SK-N-SH (cell line): ENCODE measurements at regions not wholly inside any gene's neighbourhood (a gene's known extent, or its start where the extent isn't known, plus 50 kb on each side); places are given as distances from the start of the nearest gene placed in this dataset.

Source experiments
- FOXJ3 ChIP-seq: sonication (generic); formaldehyde crosslinking; IDR thresholded peaks from 2 replicates; pipeline ENCODE4 v1.5.1; 2020; ENCODE audit warnings: mild to moderate bottlenecking, missing genetic modification reagents
- MEF2A ChIP-seq: IDR thresholded peaks from 2 replicates; pipeline ENCODE4 v1.4.0; 2012; ENCODE audit warnings: low read depth, borderline replicate concordance
- MXI1 ChIP-seq: IDR thresholded peaks from 2 replicates; pipeline ENCODE4 v1.6.1; 2012; ENCODE audit warnings: mild to moderate bottlenecking, low read depth, low read length, improper control_type of control experiment
- NFIC ChIP-seq: IDR thresholded peaks from 2 replicates; pipeline ENCODE4 v1.4.0; 2012; ENCODE audit warnings: borderline replicate concordance
- NRF1 ChIP-seq: IDR thresholded peaks from 2 replicates; pipeline ENCODE4 v1.6.1; 2012; ENCODE audit warnings: low read depth, mild to moderate bottlenecking, low read length
- SIN3A ChIP-seq: IDR thresholded peaks from 2 replicates; pipeline ENCODE4 v1.6.1; 2012; ENCODE audit warnings: low read depth, mild to moderate bottlenecking, low read length, moderate library complexity, borderline replicate concordance
- YY1 ChIP-seq: IDR thresholded peaks from 2 replicates; pipeline ENCODE4 v1.4.0; 2012; ENCODE audit warnings: low read depth, mild to moderate bottlenecking
- TF ChIP-seq, protein P1 (sequence below): fragments of 200-600 bp; sonication (generic); IDR thresholded peaks from 2 replicates; pipeline ENCODE4 v1.6.1; 2017; ENCODE audit warnings: antibody characterized with exemption, mild to moderate bottlenecking, moderate library complexity
- TF ChIP-seq, protein P2 (sequence below): IDR thresholded peaks from 2 replicates; pipeline ENCODE4 v1.6.1; 2012; ENCODE audit warnings: mild to moderate bottlenecking, low read depth, low read length, moderate library complexity
- TF ChIP-seq, protein P3 (sequence below): IDR thresholded peaks from 2 replicates; pipeline ENCODE4 v1.4.0; 2012; ENCODE audit warnings: low read depth, borderline replicate concordance
- TF ChIP-seq, protein P4 (sequence below): IDR thresholded peaks from 2 replicates; pipeline ENCODE4 v1.4.0; 2012; ENCODE audit warnings: low read depth

DNA sequence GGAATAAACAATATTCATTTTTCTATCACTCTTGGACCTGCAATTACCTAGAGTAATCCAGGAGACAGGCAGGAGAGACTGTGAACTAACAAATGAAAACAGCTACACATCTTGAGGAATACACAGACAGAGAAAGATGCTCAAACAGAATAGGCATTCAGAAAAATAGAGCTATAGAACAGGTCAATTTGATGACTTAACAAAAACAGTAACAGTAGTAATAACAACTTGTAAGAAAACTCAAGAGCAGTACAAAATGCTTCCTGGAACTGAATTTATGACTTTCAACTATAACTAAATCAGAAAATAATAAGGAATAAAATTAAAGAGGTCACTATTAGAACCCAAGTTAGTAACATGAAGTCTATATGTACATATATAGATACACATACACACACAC lies 579.3 kb downstream of the TLR4 start:
- TF ChIP-seq, protein P1, sequence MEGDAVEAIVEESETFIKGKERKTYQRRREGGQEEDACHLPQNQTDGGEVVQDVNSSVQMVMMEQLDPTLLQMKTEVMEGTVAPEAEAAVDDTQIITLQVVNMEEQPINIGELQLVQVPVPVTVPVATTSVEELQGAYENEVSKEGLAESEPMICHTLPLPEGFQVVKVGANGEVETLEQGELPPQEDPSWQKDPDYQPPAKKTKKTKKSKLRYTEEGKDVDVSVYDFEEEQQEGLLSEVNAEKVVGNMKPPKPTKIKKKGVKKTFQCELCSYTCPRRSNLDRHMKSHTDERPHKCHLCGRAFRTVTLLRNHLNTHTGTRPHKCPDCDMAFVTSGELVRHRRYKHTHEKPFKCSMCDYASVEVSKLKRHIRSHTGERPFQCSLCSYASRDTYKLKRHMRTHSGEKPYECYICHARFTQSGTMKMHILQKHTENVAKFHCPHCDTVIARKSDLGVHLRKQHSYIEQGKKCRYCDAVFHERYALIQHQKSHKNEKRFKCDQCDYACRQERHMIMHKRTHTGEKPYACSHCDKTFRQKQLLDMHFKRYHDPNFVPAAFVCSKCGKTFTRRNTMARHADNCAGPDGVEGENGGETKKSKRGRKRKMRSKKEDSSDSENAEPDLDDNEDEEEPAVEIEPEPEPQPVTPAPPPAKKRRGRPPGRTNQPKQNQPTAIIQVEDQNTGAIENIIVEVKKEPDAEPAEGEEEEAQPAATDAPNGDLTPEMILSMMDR, result no peak
- TF ChIP-seq, protein P2, sequence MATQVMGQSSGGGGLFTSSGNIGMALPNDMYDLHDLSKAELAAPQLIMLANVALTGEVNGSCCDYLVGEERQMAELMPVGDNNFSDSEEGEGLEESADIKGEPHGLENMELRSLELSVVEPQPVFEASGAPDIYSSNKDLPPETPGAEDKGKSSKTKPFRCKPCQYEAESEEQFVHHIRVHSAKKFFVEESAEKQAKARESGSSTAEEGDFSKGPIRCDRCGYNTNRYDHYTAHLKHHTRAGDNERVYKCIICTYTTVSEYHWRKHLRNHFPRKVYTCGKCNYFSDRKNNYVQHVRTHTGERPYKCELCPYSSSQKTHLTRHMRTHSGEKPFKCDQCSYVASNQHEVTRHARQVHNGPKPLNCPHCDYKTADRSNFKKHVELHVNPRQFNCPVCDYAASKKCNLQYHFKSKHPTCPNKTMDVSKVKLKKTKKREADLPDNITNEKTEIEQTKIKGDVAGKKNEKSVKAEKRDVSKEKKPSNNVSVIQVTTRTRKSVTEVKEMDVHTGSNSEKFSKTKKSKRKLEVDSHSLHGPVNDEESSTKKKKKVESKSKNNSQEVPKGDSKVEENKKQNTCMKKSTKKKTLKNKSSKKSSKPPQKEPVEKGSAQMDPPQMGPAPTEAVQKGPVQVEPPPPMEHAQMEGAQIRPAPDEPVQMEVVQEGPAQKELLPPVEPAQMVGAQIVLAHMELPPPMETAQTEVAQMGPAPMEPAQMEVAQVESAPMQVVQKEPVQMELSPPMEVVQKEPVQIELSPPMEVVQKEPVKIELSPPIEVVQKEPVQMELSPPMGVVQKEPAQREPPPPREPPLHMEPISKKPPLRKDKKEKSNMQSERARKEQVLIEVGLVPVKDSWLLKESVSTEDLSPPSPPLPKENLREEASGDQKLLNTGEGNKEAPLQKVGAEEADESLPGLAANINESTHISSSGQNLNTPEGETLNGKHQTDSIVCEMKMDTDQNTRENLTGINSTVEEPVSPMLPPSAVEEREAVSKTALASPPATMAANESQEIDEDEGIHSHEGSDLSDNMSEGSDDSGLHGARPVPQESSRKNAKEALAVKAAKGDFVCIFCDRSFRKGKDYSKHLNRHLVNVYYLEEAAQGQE, result no peak
- TF ChIP-seq MEF2A (no peak), MXI1 (no peak), FOXJ3 (CRISPR knock-in tag) (no peak), NFIC (no peak), YY1 (no peak), NRF1 (no peak), SIN3A (no peak)
- TF ChIP-seq, protein P3, sequence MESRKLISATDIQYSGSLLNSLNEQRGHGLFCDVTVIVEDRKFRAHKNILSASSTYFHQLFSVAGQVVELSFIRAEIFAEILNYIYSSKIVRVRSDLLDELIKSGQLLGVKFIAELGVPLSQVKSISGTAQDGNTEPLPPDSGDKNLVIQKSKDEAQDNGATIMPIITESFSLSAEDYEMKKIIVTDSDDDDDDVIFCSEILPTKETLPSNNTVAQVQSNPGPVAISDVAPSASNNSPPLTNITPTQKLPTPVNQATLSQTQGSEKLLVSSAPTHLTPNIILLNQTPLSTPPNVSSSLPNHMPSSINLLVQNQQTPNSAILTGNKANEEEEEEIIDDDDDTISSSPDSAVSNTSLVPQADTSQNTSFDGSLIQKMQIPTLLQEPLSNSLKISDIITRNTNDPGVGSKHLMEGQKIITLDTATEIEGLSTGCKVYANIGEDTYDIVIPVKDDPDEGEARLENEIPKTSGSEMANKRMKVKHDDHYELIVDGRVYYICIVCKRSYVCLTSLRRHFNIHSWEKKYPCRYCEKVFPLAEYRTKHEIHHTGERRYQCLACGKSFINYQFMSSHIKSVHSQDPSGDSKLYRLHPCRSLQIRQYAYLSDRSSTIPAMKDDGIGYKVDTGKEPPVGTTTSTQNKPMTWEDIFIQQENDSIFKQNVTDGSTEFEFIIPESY, result no peak
- TF ChIP-seq, protein P4, sequence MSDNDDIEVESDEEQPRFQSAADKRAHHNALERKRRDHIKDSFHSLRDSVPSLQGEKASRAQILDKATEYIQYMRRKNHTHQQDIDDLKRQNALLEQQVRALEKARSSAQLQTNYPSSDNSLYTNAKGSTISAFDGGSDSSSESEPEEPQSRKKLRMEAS, result no peak
